Parathyroid adenoma (tissue), 2 donors: ENCODE measurements at regions not wholly inside any gene's neighbourhood (a gene's known extent, or its start where the extent isn't known, plus 50 kb on each side); places are given as distances from the start of the nearest gene placed in this dataset.

ENCODE experiments used
- H2AFZ ChIP-seq: fragments of 300-600 bp; sonication (generic); one replicate; pipeline ENCODE4 v1.7.0; 2017; ENCODE audit warnings: antibody characterized with exemption, mild to moderate bottlenecking
- H3K27ac ChIP-seq: fragments of 300-600 bp; sonication (generic); one replicate; pipeline ENCODE4 v1.7.0; 2017
- H3K27me3 ChIP-seq: fragments of 300-600 bp; sonication (generic); one replicate; pipeline ENCODE4 v1.7.0; 2017; ENCODE audit warnings: low read length; ENCODE audit not compliant: control insufficient read depth, insufficient read depth
- H3K36me3 ChIP-seq: fragments of 300-600 bp; sonication (generic); one replicate; pipeline ENCODE4 v1.7.0; 2017; ENCODE audit warnings: low read length; ENCODE audit not compliant: control insufficient read depth, insufficient read depth
- H3K4me1 ChIP-seq: fragments of 300-600 bp; sonication (generic); one replicate; pipeline ENCODE4 v1.7.0; 2017; ENCODE audit warnings: control low read depth
- H3K4me2 ChIP-seq: fragments of 300-600 bp; sonication (generic); one replicate; pipeline ENCODE4 v1.7.0; 2017; ENCODE audit warnings: low read length
- H3K4me3 ChIP-seq: fragments of 300-600 bp; sonication (generic); one replicate; pipeline ENCODE4 v1.7.0; 2017; ENCODE audit warnings: low read depth, low read length
- H3K79me2 ChIP-seq: fragments of 300-600 bp; sonication (generic); one replicate; pipeline ENCODE4 v1.7.0; 2017; ENCODE audit warnings: control low read depth
- H3K9ac ChIP-seq: fragments of 300-600 bp; sonication (generic); one replicate; pipeline ENCODE4 v1.7.0; 2017; ENCODE audit warnings: mild to moderate bottlenecking
- H3K9me3 ChIP-seq: fragments of 300-600 bp; sonication (generic); one replicate; pipeline ENCODE4 v1.7.0; 2017; ENCODE audit warnings: low read length; ENCODE audit not compliant: control insufficient read depth
- CTCF ChIP-seq: fragments of 300-600 bp; sonication (generic); IDR thresholded peaks from one replicate; pipeline ENCODE4 v1.7.0; 2017; ENCODE audit warnings: antibody characterized with exemption, mild to moderate bottlenecking
- donor health status: primary hyperparathyroidism.

GRCh38 chr1:115219927-115220326 is 118.1 kb downstream of the NGF start:
- H3K36me3 ChIP-seq = no peaks in the 10 kb centered on the region

GRCh38 chr1:115218699-115219098 is 119.3 kb downstream of the NGF start:
- Histone ChIP-seq H3K27ac (no peak overlapping the region), H3K9ac (no peak overlapping the region), H3K4me2 (no peak overlapping the region), H3K4me3 (no peak overlapping the region), H3K4me1 (no peaks in the 10 kb centered on the region), H3K27me3 (no peaks in the 10 kb centered on the region), H3K36me3 (no peaks in the 10 kb centered on the region), H3K79me2 (no peaks in the 10 kb centered on the region), H3K9me3 (no peaks in the 10 kb centered on the region), H2AFZ (no peak overlapping the region)
- TF ChIP-seq CTCF = no peak

More at GRCh38 chr1:115219927-115220326, 118.1 kb downstream of the NGF start:
- Histone ChIP-seq H2AFZ (no peak overlapping the region), H3K79me2 (no peaks in the 10 kb centered on the region), H3K4me1 (no peaks in the 10 kb centered on the region), H3K4me3 (no peak overlapping the region), H3K4me2 (no peak overlapping the region), H3K27me3 (no peaks in the 10 kb centered on the region), H3K9me3 (no peaks in the 10 kb centered on the region), H3K9ac (no peak overlapping the region), H3K27ac (no peak overlapping the region)
- no peak for TF ChIP-seq CTCF

GRCh38 chr1:115218034-115218405 is 120.0 kb downstream of the NGF start:
- Histone ChIP-seq H3K4me1 (no peaks in the 10 kb centered on the region), H3K27ac (no peak overlapping the region), H3K27me3 (no peaks in the 10 kb centered on the region), H3K79me2 (no peaks in the 10 kb centered on the region), H3K4me2 (no peak overlapping the region), H3K4me3 (no peak overlapping the region), H3K36me3 (no peaks in the 10 kb centered on the region), H3K9me3 (no peaks in the 10 kb centered on the region), H3K9ac (no peak overlapping the region), H2AFZ (no peak overlapping the region)
- no peak for TF ChIP-seq CTCF

GRCh38 chr1:115217150-115218033 is 120.7 kb downstream of the NGF start:
- no peak for TF ChIP-seq CTCF
- no peaks in the 10 kb centered on the region for H3K9me3 ChIP-seq
- no peaks in the 10 kb centered on the region for H3K27me3 ChIP-seq
- H3K27ac ChIP-seq = no peak overlapping the region
- H2AFZ ChIP-seq = no peak overlapping the region
- H3K79me2 ChIP-seq = no peaks in the 10 kb centered on the region
- H3K36me3 ChIP-seq = no peaks in the 10 kb centered on the region
- no peak overlapping the region for H3K4me2 ChIP-seq
- H3K4me3 ChIP-seq = no peak overlapping the region
- no peak overlapping the region for H3K9ac ChIP-seq
- H3K4me1 ChIP-seq = no peaks in the 10 kb centered on the region
